Neutrophil (primary cell): ENCODE measurements at regions not wholly inside any gene's neighbourhood (a gene's known extent, or its start where the extent isn't known, plus 50 kb on each side); places are given as distances from the start of the nearest gene placed in this dataset.

Source experiments
- H3K27ac ChIP-seq: fragments of 200-600 bp; sonication (generic); 2 replicates; pipeline ENCODE4 v1.5.1; 2016; ENCODE audit warnings: mild to moderate bottlenecking, moderate library complexity
- H3K27me3 ChIP-seq: fragments of 200-600 bp; sonication (generic); 2 replicates; pipeline ENCODE4 v1.6.0; 2016; ENCODE audit warnings: mild to moderate bottlenecking
- H3K36me3 ChIP-seq: fragments of 200-600 bp; sonication (generic); 2 replicates; pipeline ENCODE4 v1.5.1; 2017
- H3K4me1 ChIP-seq, 2 experiments: fragments of 200-600 bp in 1 of 2; sonication (generic) in 1 of 2; 1 replicate in 1 of 2; 2 replicates in 1 of 2; pipeline versions ENCODE4 v1.5.1 to v1.6.1; 2013 to 2016; ENCODE audit warnings: low read depth in 1 of 2, low read length in 1 of 2, mild to moderate bottlenecking in 1 of 2, moderate library complexity in 1 of 2; ENCODE audit not compliant: control insufficient read depth in 1 of 2, insufficient read depth in 1 of 2
- H3K4me3 ChIP-seq, 2 experiments: fragments of 200-600 bp in 1 of 2; sonication (generic) in 1 of 2; 1 replicate in 1 of 2; 2 replicates in 1 of 2; pipeline ENCODE4 v1.5.1; 2013 to 2016; ENCODE audit warnings: low read depth in 1 of 2, low read length in 1 of 2, mild to moderate bottlenecking in 1 of 2, moderate library complexity in 1 of 2
- H3K9me3 ChIP-seq: fragments of 200-600 bp; sonication (generic); 2 replicates; pipeline ENCODE4 v1.5.1; 2016
- TF ChIP-seq, protein P1 (sequence below): fragments of 200-600 bp; sonication (generic); IDR thresholded peaks from 2 replicates; pipeline ENCODE4 v1.5.1; 2016; ENCODE audit warnings: antibody characterized with exemption

DNA sequence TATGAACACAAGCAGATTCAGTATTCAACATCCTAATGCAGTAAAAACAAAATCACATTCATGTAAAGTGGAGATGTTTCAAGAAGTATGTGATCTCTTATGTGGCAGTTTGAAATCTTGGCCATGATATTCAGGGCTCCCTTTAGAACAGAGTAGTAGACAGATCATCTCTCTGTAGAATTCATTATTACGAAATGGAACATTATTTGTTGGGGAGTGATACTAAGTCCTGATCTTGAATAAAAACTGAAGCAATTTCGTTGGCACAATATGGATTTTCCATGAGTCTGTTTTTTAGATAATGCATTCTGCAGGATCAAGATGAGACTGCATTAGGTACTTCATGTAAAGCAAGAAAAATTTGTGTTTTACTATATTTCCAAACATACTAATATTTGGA, 264.4 kb upstream of the NRIP1 start:
- H3K27ac ChIP-seq: no peak overlapping the region
- TF ChIP-seq, protein P1, sequence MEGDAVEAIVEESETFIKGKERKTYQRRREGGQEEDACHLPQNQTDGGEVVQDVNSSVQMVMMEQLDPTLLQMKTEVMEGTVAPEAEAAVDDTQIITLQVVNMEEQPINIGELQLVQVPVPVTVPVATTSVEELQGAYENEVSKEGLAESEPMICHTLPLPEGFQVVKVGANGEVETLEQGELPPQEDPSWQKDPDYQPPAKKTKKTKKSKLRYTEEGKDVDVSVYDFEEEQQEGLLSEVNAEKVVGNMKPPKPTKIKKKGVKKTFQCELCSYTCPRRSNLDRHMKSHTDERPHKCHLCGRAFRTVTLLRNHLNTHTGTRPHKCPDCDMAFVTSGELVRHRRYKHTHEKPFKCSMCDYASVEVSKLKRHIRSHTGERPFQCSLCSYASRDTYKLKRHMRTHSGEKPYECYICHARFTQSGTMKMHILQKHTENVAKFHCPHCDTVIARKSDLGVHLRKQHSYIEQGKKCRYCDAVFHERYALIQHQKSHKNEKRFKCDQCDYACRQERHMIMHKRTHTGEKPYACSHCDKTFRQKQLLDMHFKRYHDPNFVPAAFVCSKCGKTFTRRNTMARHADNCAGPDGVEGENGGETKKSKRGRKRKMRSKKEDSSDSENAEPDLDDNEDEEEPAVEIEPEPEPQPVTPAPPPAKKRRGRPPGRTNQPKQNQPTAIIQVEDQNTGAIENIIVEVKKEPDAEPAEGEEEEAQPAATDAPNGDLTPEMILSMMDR: no peak
- no peak overlapping the region for H3K4me3 ChIP-seq
- H3K27me3 ChIP-seq: no peaks in the 10 kb centered on the region
- H3K9me3 ChIP-seq: no peaks in the 10 kb centered on the region
- no peaks in the 10 kb centered on the region for H3K36me3 ChIP-seq
- H3K4me1 ChIP-seq: peaks cover 3 to 6% of the 10 kb centered on the region in 2 experiments

DNA sequence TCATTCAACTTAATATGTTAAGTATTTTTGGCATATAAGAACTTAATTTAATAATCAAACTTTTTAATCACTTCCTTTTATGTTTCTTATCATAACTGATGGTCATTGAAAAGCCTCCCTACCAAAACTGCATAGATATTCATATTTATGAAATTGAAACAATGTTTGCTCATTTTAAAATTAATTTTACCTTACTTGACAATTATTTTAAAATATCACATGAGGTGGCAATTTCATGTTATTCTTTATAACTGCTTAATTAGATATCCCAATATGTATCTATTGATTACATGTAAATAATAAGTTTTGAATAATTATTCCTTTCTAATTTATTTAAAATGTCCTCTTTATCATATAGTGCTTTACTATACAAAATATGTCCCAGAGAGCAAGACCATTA, 266.1 kb upstream of the NRIP1 start:
- Histone ChIP-seq H3K36me3 (no peaks in the 10 kb centered on the region), H3K9me3 (no peaks in the 10 kb centered on the region), H3K27me3 (no peaks in the 10 kb centered on the region), H3K4me1 (peaks cover 4 to 8% of the 10 kb centered on the region in 2 experiments), H3K27ac (no peak overlapping the region), H3K4me3 (no peak overlapping the region)
- TF ChIP-seq, protein P1: no peak

DNA sequence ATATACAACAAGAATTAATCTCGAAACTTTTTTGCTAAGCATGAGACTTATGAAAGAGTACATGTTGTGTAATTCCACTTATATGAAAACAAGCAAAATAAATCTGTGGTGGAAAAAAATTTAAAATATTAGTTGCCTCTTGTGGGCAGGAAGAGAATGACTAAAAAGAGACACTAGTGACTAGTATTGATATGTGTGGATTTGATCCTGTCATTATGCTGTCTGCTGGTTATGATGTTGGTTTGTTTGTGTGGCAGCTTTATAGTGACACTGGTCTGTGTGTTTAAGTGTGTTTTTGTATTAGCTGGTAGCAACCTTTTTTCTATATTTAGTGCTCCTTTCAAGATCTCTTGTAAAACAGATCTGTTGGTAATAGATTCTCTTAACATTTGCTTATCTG, 267.8 kb upstream of the NRIP1 start:
- Histone ChIP-seq H3K4me3 (no peak overlapping the region), H3K4me1 (peaks cover 4 to 8% of the 10 kb centered on the region in 2 experiments)

DNA sequence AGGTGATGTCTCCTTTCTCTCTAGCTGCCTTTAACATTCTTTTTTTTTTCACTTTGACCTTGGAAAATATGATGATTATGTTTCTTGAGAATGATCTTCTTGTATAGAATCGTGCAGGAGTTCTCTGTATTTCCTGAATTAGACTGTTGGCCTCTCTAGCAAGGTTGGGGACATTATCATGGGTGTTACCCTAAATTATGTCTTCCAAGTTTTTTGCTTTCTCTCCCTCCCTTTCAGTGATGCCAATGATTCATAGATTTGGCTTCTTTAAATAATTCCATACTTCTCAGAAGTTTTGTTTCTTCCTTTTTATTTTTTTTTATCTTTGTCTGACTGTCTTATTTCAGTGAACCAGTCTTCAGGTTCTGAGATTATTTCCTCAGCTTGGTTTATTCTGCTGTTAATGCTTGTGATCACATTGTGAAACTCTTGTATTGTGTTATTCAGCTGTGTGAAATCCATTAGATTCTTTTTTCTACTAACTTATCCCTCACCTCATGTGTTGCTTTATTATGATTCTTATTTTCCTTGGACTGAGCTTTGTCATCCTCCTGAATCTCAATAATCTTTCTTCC, 268.4 kb upstream of the NRIP1 start:
- H3K9me3 ChIP-seq: no peaks in the 10 kb centered on the region
- no peaks in the 10 kb centered on the region for H3K36me3 ChIP-seq
- H3K4me1 ChIP-seq: peaks cover 4 to 8% of the 10 kb centered on the region in 2 experiments
- H3K4me3 ChIP-seq: no peak overlapping the region
- no peak overlapping the region for H3K27ac ChIP-seq
- TF ChIP-seq, protein P1: no peak
- H3K27me3 ChIP-seq: no peaks in the 10 kb centered on the region

More for the DNA sequence above, 267.8 kb upstream of the NRIP1 start:
- H3K27ac ChIP-seq: no peak overlapping the region
- TF ChIP-seq, protein P1: no peak
- no peaks in the 10 kb centered on the region for H3K36me3 ChIP-seq
- H3K27me3 ChIP-seq: no peaks in the 10 kb centered on the region
- H3K9me3 ChIP-seq: no peaks in the 10 kb centered on the region

DNA sequence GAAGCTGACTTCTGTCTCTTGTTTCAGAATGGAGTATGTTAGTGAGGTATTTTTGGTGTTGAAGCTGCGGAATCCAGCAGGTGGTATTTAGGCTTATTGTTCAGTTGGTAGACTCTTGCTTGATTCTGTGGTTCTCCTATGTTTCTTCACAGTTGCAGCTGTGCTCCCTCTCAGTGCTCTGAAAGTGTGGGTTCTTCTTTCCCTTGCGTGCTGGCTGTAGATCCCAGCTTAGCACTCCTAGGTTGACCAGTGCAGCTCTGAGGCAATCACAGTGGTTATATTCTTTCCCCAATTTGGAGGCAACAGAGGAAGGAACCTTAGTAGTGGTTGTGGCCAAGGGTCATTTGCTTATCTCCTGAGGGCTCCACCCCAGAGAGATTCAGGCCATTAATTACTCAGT, 269.2 kb upstream of the NRIP1 start:
- Histone ChIP-seq H3K36me3 (no peaks in the 10 kb centered on the region), H3K4me3 (no peak overlapping the region), H3K4me1 (peaks cover 4 to 8% of the 10 kb centered on the region in 2 experiments), H3K9me3 (no peaks in the 10 kb centered on the region), H3K27me3 (no peaks in the 10 kb centered on the region), H3K27ac (no peak overlapping the region)
- TF ChIP-seq, protein P1: no peak
